ENCODE measurements at regions not wholly inside any gene's neighbourhood (a gene's known extent, or its start where the extent isn't known, plus 50 kb on each side); places are given as distances from the start of the nearest gene placed in this dataset.
"Not testable (repeated sequence)": the region's sequence is repeated elsewhere in the genome, so short reads cannot be mapped to it uniquely, and the experiment has no call there.

DNA sequence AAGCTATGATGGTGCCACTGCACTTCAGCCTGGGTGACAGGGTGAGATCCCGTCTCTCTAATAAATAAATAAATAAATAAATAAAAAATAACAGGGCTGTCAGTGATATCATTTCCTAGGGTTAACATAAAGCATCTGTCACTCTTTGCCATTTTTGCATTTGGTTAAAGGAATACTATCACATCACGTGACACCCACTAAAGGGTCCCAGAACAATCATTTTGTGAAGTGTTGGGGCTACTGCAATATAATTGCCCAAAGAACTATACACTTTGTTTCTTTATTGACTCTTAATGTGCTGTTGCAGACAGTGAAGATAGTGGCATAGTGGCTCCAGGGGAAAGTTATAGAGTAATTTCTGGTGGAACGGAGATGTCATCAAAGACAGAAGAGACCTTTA, 176.5 kb upstream of the MMS22L start:
- DNase-seq = no peak

- DNase-seq = no peak
Measured at GRCh38 chr6:97459986-97460385, 177.0 kb upstream of the MMS22L start.

DNA sequence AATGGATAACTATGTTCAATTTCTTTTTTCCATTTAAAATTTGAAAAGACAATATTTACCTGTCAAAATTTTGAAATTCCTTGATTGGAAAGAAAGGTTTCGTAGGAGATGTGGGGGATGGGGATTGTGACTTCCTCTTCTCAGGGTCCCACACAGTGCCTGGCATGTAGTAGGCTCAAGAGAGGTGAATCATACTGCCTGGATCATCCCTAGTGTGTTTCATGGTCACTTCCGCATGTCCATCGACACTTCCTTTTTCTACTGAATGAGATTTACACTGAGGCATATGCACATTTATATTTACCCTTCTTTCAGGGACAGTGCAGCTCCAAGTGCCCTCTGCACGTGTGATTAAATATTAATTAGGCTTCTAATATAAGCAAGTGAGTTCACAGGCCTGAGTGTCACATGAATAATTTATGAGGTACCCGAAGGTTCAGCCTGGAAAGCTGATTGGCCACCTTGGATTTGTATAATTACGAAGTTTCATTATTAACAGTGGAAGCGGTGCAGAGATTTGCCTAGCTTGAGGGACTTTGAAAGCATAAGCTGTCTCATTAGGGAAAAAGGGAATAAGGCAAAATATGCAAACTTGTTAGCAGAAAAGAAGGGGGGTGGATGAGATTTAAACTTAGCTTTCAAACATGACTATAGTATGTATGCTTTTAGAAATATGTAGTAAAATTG, 177.5 kb upstream of the MMS22L start:
- peak; percentile 72 for DNase-seq

DNA sequence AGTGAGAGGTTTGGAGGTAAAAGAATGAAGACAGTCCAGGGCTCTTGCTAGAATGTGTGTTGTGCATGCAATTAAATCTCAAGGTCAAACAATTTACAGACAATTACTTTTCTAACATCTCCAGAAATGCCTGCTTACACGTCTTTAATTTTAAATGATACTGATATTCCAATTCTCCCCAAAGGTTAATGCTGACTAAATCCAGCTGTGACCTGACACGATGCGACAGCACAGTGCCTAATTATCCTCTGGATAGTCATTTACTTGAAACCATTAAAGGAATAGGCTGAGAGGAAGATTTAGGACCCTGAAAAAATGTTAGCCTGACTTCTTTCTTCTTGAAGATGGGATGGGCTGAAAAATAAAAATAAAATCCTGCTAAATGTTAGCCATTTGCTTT, 178.2 kb upstream of the MMS22L start:
- DNase-seq = peak; percentile 74

- no peak for DNase-seq
Measured at GRCh38 chr6:97462031-97462430, 179.0 kb upstream of the MMS22L start.

DNA sequence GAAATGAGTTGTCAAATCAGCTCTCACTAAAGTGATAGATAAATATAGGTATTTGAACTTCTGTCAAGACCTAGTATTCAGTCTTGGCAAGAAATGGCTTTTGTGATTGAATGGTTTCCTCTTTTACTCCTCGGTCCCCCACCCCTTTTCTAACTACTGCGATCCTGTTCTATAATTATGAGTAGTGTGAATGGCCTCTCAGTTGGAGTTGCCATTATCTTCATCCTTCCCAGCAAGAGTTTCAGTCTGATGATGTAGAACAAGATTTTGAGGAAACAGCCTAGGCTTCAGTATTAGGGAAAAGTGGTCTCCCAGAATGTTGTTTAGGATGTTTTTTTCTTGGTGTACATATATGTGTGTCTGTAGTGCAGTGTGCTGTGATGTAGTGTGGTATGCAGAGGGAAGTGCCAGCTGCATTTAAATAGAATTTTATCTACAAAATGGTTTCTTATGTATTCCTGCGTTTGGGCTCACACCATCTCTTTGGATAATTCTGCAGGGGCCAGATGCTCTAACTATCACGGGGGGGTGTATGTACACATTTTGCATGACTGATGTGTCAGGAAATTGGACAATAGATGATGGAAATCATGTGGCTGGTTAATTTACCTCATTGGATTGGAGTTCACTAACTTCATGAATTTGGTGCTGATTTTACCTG, 180.1 kb upstream of the MMS22L start:
- peak; percentile 26 for DNase-seq

DNA sequence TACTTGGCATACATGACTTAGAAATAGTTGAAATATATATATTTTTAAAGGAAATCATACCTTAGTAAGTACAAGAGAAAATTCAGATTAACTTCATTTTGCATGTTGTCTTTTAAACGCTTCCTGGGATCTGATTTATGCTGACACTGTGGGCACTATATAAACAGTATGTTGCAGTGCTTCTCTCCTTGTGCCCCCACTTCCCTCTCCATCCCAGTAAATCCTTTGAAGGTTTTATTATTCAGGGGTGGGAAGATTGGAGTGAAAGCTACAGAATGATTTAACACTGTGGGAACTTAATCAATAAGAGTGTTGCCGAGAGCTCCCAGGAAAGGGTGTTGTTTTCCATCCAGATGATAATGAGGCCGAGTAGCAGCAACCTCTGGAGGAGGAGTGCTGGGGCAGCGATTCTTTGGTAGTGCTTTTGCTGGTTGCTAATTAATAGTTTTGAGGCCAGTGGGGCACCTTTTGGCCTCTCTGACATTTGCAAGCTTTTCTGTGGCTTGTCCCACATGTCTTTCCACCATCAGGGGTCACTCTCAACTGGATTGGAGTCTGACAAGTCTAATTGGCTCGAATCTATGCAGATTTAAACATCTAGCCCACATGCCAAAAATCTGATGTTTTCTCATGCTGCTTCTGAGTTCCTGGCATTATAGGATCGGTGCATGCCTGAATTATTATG, 183.0 kb upstream of the MMS22L start:
- peak; percentile 41 for DNase-seq

GRCh38 chr6:97468981-97469380, 186.0 kb upstream of the MMS22L start:
- no peak for DNase-seq

- no peak for DNase-seq
Measured at GRCh38 chr6:97469451-97469850, 186.4 kb upstream of the MMS22L start.

DNA sequence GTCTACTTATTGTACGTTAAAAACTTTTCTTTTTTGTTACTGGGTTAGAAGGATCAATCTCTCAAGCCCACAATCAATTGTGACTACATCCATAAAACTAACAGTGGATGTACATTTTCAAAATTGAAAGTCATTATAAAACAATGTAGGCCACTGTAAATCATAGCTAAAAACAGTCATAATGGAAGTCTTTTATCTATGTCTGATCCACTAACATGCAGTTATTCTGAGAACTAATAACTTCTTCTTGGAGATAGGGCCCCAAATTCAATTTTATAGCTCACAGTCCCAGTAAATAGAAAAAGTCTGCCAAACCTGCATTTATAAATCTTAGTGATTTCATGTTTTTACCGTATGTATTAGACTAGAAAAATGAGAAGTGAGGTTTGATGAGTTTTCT, 187.3 kb upstream of the MMS22L start:
- no peak for DNase-seq

DNA sequence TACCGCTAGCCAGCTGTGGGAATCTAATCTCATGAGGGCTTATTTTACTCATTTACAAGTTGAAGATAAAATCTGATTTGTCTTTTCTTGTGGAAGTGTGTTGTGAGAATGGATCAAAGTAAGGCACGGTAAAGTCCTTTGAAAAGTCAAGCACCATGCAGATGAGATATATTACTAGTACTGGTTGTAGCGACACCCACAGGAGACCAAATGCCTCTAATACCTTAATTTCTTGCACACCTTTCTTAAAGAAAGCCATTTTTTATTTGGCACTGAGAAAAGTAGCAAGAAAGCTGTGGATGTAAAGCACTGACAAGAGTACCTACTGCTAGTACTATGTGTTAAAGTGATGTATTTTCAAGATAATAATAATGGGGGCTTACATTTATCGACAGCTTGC, 191.0 kb upstream of the MMS22L start:
- DNase-seq = no peak

DNA sequence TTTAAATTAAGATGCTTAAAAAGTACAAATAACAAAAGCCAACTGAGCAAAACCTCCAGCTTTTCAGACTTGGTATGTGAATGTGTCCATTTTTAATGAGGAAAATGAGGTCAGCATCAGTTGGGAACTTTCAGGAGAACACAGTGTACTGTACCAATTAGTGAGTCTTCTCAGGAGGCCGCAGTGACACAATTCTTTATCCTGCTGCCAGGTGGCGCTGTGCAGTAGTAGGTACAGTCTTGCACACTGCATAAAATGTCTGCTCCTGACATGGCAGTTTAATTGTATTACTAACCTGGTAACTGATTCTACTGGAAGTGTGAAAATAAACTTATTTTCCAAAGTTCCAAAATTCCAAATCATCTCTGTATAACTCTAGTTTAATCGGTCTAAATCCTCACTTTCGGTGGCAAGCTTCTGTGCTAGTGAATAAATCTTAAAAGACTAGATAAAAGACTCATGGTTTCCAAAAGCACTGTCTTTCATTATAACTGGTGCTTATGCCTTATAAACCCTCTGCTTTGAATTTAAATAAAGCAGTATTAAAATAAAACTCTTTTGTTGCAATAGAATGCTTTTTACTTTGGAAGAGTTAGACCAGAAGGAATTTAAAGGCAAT, 214.8 kb upstream of the MMS22L start:
- DNase-seq = peak; percentile 89

GRCh38 chr6:97501853-97502252, 218.8 kb upstream of the MMS22L start:
- DNase-seq = no peak

GRCh38 chr6:97508646-97509045, 225.6 kb upstream of the MMS22L start:
- no peak for DNase-seq

DNA sequence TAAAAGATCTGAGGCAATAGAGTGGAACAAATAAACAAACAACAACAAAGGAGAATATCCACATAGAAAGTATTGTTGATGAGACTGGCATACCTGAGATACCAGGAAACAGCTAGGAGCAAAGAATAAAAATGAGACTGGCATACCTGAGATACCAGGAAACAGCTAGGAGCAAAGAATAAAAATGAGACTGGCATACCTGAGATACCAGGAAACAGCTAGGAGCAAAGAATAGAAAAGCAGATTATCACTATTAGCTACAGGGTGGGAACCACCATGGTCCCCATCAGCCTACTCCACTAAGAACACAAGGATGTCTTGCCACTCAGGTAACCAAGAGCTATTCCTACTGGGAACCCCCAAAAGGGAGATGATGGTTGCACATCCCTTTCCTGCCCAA, 230.2 kb upstream of the MMS22L start:
- not testable (repeated sequence) for DNase-seq

- DNase-seq = peak; percentile 66
Measured at GRCh38 chr6:97524811-97525210, 241.8 kb upstream of the MMS22L start.

- DNase-seq = no peak
Measured at GRCh38 chr6:97535800-97536199, 252.8 kb upstream of the MMS22L start.

DNA sequence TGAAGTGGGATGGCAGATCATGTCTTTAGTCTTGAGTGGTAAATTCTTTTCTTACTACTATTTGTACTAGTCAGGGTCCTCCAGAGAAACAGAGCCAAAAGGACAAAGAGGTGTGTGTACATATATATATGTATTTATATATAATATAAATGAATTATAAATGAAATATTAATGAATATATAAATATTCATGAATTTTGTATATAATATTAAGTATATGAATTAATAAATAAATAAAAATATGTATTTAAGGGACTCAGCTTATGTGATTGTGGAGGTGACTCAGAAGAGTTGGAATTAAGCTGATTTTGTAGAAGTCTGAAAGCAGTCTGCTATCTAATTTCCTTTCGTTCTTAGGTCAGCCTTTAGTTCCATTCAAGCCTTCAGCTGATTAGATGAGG, 265.3 kb upstream of the MMS22L start:
- no peak for DNase-seq

- DNase-seq = peak; percentile 1
Measured at GRCh38 chr6:97557355-97557754, 274.3 kb upstream of the MMS22L start.

GRCh38 chr6:97563529-97563928, 280.5 kb upstream of the MMS22L start:
- DNase-seq = no peak

- no peak for DNase-seq
Measured at GRCh38 chr6:97572943-97573342, 289.9 kb upstream of the MMS22L start.

DNA sequence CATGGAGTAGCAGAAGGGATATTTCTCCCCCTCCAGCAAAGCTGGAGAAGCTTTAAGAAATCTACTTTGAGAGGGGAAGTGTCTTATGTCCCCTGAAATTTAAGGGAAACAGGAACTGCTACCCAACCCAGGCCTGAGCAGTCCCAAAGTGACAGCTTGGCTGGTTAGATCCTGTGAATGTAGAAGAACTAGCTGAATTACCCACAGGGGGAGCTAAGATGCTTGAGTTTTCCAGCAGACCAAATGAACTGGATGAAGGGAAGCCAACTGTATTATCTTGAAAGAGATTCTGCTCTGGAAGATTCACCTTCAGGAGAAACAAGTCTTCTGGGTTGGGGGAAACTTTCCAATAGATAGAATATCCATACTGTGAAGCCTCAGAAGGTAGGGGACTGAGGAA, 303.3 kb upstream of the MMS22L start:
- peak; percentile 25 for DNase-seq

- no peak for DNase-seq
Measured at GRCh38 chr6:97591955-97592354, 308.9 kb upstream of the MMS22L start.

DNA sequence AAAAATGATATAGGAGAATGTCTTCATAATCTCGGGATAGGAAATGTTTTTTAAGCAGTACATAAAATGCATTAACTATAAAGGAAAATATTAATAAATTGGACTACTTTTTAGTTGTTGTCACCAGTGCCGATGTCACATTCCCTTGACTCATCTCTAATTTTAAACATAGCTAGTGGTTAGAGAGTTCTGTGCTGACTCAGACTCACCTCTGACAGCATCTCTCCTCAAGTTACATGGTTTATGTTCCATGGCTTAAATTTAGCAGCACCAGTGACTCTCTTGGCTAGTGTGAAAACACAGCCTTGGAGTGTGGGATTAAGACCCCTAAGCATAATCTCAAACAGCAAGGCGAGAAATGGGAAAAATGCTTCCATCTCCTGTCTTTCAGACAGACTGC, 311.8 kb upstream of the MMS22L start:
- no peak for DNase-seq

Measured in eye (tissue), 1 donor.